Stimulated activated CD4-positive, alpha-beta T cell treated with anti-CD3 and anti-CD28 coated beads, Interleukin-4, amount 100 ng/mL, for 1 hour (primary cell): ENCODE measurements at regions not wholly inside any gene's neighbourhood (a gene's known extent, or its start where the extent isn't known, plus 50 kb on each side); places are given as distances from the start of the nearest gene placed in this dataset.

Experiments
- DNase-seq: peaks from one replicate; pipeline ENCODE4 v3.0.0-alpha.2; 2020

- no peak for DNase-seq
These were observed 352.3 kb downstream of the GRXCR1 start for GRCh38 chr4:43244688-43245382.

- DNase-seq = no peak
These were observed 359.3 kb downstream of the GRXCR1 start for GRCh38 chr4:43251841-43252240.

GRCh38 chr4:43253541-43253940 lies 361.0 kb downstream of the GRXCR1 start:
- no peak for DNase-seq

GRCh38 chr4:43264730-43265129 lies 372.2 kb downstream of the GRXCR1 start:
- DNase-seq = no peak

- no peak for DNase-seq
These were observed 379.4 kb downstream of the GRXCR1 start for GRCh38 chr4:43271946-43272345.

- DNase-seq = no peak
These were observed 381.9 kb downstream of the GRXCR1 start for GRCh38 chr4:43274376-43274775.

- no peak for DNase-seq
These were observed 383.3 kb downstream of the GRXCR1 start for GRCh38 chr4:43275779-43276178.

GRCh38 chr4:43276321-43276720 lies 383.8 kb downstream of the GRXCR1 start:
- no peak for DNase-seq

GRCh38 chr4:43277003-43277402 lies 384.5 kb downstream of the GRXCR1 start:
- no peak for DNase-seq

GRCh38 chr4:43282534-43282933 lies 390.0 kb downstream of the GRXCR1 start:
- no peak for DNase-seq

- no peak for DNase-seq
These were observed 393.6 kb downstream of the GRXCR1 start for GRCh38 chr4:43286137-43286536.

GRCh38 chr4:43296946-43297528 lies 404.5 kb downstream of the GRXCR1 start:
- DNase-seq = no peak

- no peak for DNase-seq
These were observed 424.3 kb downstream of the GRXCR1 start for GRCh38 chr4:43316813-43317212.

- DNase-seq = no peak
These were observed 432.9 kb downstream of the GRXCR1 start for GRCh38 chr4:43325220-43325967.

- DNase-seq = no peak
These were observed 437.8 kb downstream of the GRXCR1 start for GRCh38 chr4:43330288-43330687.

- DNase-seq = no peak
These were observed 438.9 kb downstream of the GRXCR1 start for GRCh38 chr4:43331226-43332051.

GRCh38 chr4:43332052-43332425 lies 439.5 kb downstream of the GRXCR1 start:
- DNase-seq = no peak

GRCh38 chr4:43337707-43338106 lies 445.2 kb downstream of the GRXCR1 start:
- no peak for DNase-seq

- DNase-seq = no peak
These were observed 446.9 kb downstream of the GRXCR1 start for GRCh38 chr4:43339435-43339834.

GRCh38 chr4:43341741-43342140 lies 449.2 kb downstream of the GRXCR1 start:
- no peak for DNase-seq

- no peak for DNase-seq
These were observed 450.8 kb downstream of the GRXCR1 start for GRCh38 chr4:43343298-43343697.

GRCh38 chr4:43345323-43345925 lies 452.9 kb downstream of the GRXCR1 start:
- DNase-seq = no peak

- DNase-seq = no peak
These were observed 456.1 kb downstream of the GRXCR1 start for GRCh38 chr4:43348591-43348990.
